ENCODE measurements at regions not wholly inside any gene's neighbourhood (a gene's known extent, or its start where the extent isn't known, plus 50 kb on each side); places are given as distances from the start of the nearest gene placed in this dataset.

- no peak for TF ChIP-seq CTCF (conservative IDR thresholded peaks at IDR 0.05; ENCODE audit: low read depth, low read length)
- no peak for TF ChIP-seq EZH2 (IDR thresholded peaks at IDR 0.05; ENCODE audit: borderline replicate concordance, low read depth, low read length, poor library complexity, severe bottlenecking)
Measured at GRCh38 chr18:46346213-46346612, 242.0 kb downstream of the HAUS1 start.

All from A673 (cell line).